Memory B cell (primary cell): ENCODE measurements at regions not wholly inside any gene's neighbourhood (a gene's known extent, or its start where the extent isn't known, plus 50 kb on each side); places are given as distances from the start of the nearest gene placed in this dataset.

Experiments used
- ATAC-seq: fragments of 150-1000 bp; cut with Tn5 transposase; 2 replicates; pipeline ENCODE4 v1.10.0; 2021; ENCODE audit warnings: low read depth, mild to moderate bottlenecking, moderate library complexity
- DNase-seq, 2 donors: peaks; one replicate each; pipeline ENCODE4 v3.0.0; 2022; ENCODE audit warnings: low spot score in 2 of 2
- H3K27ac Mint-ChIP-seq: one replicate; pipeline ENCODE4 v1.8.0; 2022; ENCODE audit warnings: mild to moderate bottlenecking, moderate library complexity, mixed read lengths
- H3K27me3 Mint-ChIP-seq: one replicate; pipeline ENCODE4 v1.8.0; 2022; ENCODE audit warnings: mixed read lengths
- H3K36me3 Mint-ChIP-seq: one replicate; pipeline ENCODE4 v1.8.0; 2022; ENCODE audit warnings: mild to moderate bottlenecking, mixed read lengths
- H3K4me1 Mint-ChIP-seq: one replicate; pipeline ENCODE4 v1.8.0; 2022; ENCODE audit warnings: mixed read lengths
- H3K4me3 Mint-ChIP-seq: one replicate; pipeline ENCODE4 v1.8.0; 2022; ENCODE audit warnings: mild to moderate bottlenecking, moderate library complexity, mixed read lengths
- H3K9me3 Mint-ChIP-seq: one replicate; pipeline ENCODE4 v1.8.0; 2022; ENCODE audit warnings: mixed read lengths

GRCh38 chr5:103369125-103370120 is 110.9 kb downstream of the MACIR start:
- Mint-ChIP-seq H3K27me3 (peaks cover 2% of the 10 kb centered on the region), H3K4me1 (no peaks in the 10 kb centered on the region), H3K36me3 (peaks cover 1% of the 10 kb centered on the region), H3K9me3 (peaks cover 7% of the 10 kb centered on the region), H3K4me3 (no peak overlapping the region), H3K27ac (no peak overlapping the region)
- ATAC-seq: no peak
- no peak for DNase-seq

DNA sequence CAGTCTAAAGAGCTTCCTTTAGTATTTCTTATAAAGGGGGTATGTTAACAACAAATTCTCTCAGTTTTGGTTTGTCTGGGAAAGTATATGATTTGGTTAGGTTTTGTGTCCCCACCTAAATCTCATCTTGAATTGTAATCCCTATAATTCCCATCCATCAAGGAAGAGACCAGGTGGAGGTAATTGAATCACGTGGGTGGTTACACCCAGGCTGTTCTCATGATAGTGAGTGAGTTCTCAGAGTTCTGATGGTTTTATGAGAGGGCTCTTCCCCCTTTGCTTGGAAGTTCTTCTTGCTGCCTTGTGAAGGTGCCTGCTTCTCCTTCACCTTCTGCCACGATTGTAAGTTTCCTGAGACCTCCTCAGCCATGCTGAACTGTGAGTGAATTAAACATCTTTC is 109.1 kb downstream of the MACIR start:
- Mint-ChIP-seq H3K36me3 (peaks cover 1% of the 10 kb centered on the region), H3K4me3 (no peak overlapping the region), H3K27me3 (peaks cover 2% of the 10 kb centered on the region), H3K27ac (no peak overlapping the region), H3K4me1 (no peaks in the 10 kb centered on the region), H3K9me3 (peaks cover 7% of the 10 kb centered on the region)
- DNase-seq: no peak
- no peak for ATAC-seq

DNA sequence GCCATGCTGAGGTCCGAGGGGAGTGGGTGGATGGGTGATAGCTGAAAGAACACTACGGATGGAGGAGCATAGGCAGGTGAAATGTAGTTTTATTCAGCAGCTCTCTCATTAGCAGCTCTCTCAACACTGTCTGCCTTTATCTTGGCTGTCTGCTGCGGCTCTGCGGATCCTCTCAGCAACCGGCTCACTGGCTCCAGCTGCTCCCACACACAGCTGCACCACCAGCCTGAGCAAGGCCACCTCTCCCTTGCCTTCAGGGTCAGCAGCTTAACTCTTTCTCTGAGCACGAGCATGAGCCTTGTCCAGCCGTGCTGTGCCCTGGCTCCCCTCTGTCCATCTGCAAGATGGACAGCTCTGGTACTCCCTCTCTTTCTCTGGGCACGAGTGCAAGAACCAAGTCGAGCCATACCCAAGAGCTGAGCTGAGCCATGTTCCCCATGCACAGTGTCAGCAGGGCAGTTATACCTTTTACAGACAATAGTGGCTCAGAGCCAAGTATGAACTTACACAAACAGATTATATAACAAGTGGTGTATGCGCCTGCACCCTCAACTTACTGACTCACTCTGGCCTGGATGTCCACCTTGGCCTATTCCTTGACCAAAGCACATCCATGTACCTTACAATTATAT is 108.5 kb downstream of the MACIR start:
- no peaks in the 10 kb centered on the region for H3K4me1 Mint-ChIP-seq
- H3K27me3 Mint-ChIP-seq: peaks cover 1% of the 10 kb centered on the region
- DNase-seq (no peak), ATAC-seq (no peak)
- H3K9me3 Mint-ChIP-seq: peaks cover 7% of the 10 kb centered on the region
- peaks cover 1% of the 10 kb centered on the region for H3K36me3 Mint-ChIP-seq
- H3K4me3 Mint-ChIP-seq: no peak overlapping the region
- H3K27ac Mint-ChIP-seq: no peak overlapping the region

DNA sequence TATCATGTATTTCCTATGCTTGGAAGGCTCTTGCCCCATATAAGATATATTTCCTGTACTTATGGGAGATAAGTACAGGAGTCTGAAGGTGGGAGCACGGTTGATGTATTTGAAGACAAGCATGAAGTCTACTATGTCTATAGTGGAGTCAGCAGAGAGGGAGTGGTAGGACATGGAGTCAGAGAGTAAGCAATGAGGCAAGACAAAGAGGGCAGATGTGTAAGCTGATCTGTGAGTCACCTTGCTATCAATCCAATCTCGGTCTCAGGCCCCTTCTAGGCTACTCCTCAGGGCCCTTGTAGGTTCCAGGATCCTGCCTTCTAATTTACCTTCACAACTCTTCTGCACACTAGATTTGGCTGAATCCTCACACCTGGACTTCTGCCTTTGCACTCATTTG is 105.5 kb downstream of the MACIR start:
- H3K9me3 Mint-ChIP-seq: peaks cover 5% of the 10 kb centered on the region
- no peak overlapping the region for H3K27ac Mint-ChIP-seq
- DNase-seq (no peak), ATAC-seq (no peak)
- H3K36me3 Mint-ChIP-seq: no peaks in the 10 kb centered on the region
- H3K4me3 Mint-ChIP-seq: no peak overlapping the region
- peaks cover 1% of the 10 kb centered on the region for H3K27me3 Mint-ChIP-seq
- H3K4me1 Mint-ChIP-seq: no peaks in the 10 kb centered on the region

DNA sequence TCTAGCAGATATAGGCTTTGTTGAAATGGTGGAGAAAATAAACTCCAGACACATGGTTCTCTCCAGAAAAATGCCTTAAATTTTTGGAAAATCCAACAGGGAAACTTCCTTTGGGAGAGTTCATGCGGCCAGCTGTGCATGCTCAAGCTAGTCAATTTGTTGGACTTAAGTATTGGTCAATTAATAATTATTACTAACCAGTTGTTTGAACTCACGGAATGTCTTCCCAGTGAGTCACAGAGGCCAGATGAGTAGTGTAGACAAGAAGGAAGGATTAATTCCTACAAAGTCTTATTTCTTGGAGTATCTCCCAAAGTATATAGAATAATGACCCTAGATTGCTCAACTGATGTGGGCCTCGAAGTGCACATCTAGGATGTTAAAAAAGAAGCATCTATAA is 103.6 kb downstream of the MACIR start:
- H3K9me3 Mint-ChIP-seq: no peaks in the 10 kb centered on the region
- no peaks in the 10 kb centered on the region for H3K4me1 Mint-ChIP-seq
- ATAC-seq (no peak), DNase-seq (no peak)
- H3K27me3 Mint-ChIP-seq: no peaks in the 10 kb centered on the region
- no peak overlapping the region for H3K27ac Mint-ChIP-seq
- H3K36me3 Mint-ChIP-seq: no peaks in the 10 kb centered on the region
- H3K4me3 Mint-ChIP-seq: no peak overlapping the region

- no peak overlapping the region for H3K4me3 Mint-ChIP-seq
- H3K27me3 Mint-ChIP-seq: no peaks in the 10 kb centered on the region
- H3K4me1 Mint-ChIP-seq: no peaks in the 10 kb centered on the region
- ATAC-seq (no peak), DNase-seq (no peak)
- H3K36me3 Mint-ChIP-seq: no peaks in the 10 kb centered on the region
- H3K9me3 Mint-ChIP-seq: no peaks in the 10 kb centered on the region
- no peak overlapping the region for H3K27ac Mint-ChIP-seq
Measured at GRCh38 chr5:103360475-103360874, 101.9 kb downstream of the MACIR start.

DNA sequence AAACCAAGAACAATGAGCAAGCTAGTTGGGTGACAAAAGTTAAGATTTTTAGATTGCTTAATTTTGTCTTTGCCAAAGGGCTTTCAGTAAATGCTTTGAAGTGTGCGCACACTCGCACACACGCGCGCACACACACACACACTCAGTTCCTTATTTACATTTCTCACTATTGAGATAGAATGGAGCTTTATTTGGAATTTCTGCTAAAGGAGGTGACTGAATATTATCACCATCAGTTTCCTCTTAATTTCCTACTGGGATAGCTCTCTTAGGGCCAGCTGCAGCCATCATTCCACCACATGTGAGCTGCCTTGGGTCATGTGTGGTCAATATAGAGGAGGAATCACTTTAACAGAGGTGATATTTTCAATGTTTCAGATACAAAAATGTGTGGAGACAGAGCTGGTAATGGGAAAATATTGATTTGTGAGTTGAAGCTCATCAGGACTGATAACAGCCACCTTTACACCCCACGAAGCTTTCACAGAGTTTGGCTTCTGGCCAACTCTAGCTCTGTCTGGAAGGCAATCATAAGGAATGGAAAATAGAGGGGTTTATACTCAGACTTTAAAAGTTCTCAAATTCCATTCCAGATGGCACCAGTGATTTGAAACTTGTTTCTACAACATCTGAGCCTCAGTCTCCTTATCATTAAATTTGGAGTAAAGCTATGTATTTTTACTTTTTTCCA is 99.9 kb downstream of the MACIR start:
- no peak overlapping the region for H3K27ac Mint-ChIP-seq
- no peaks in the 10 kb centered on the region for H3K4me1 Mint-ChIP-seq
- peaks cover 2% of the 10 kb centered on the region for H3K27me3 Mint-ChIP-seq
- ATAC-seq (no peak), DNase-seq (no peak)
- no peak overlapping the region for H3K4me3 Mint-ChIP-seq
- no peaks in the 10 kb centered on the region for H3K36me3 Mint-ChIP-seq
- H3K9me3 Mint-ChIP-seq: no peaks in the 10 kb centered on the region

DNA sequence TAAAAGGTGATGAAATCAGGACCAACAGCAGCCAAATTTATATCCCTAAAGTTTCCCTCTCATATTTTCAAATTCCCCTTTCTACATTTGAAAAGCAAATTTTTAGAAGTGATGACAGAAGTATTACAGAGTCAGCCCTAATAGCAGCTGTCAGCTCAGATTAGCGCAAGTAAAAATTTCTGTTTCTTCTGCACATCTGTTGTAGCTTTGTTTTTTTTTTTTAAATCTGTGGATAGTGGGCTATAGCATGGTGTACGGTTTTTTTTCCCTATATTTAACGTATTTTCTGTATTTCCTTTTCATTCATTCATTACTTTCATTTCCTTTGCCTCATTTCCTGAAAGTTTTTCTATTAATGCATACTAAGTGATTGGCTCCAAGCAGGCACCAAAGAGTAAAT is 99.1 kb downstream of the MACIR start:
- H3K27ac Mint-ChIP-seq: no peak overlapping the region
- DNase-seq (no peak), ATAC-seq (no peak)
- no peaks in the 10 kb centered on the region for H3K4me1 Mint-ChIP-seq
- H3K9me3 Mint-ChIP-seq: no peaks in the 10 kb centered on the region
- peaks cover 2% of the 10 kb centered on the region for H3K27me3 Mint-ChIP-seq
- no peak overlapping the region for H3K4me3 Mint-ChIP-seq
- no peaks in the 10 kb centered on the region for H3K36me3 Mint-ChIP-seq

- DNase-seq (no peak), ATAC-seq (no peak)
- Mint-ChIP-seq H3K27ac (no peak overlapping the region), H3K4me3 (no peak overlapping the region), H3K4me1 (no peaks in the 10 kb centered on the region), H3K9me3 (no peaks in the 10 kb centered on the region), H3K36me3 (no peaks in the 10 kb centered on the region), H3K27me3 (peaks cover 4% of the 10 kb centered on the region)
Measured at GRCh38 chr5:103356350-103357091, 98.0 kb downstream of the MACIR start.

DNA sequence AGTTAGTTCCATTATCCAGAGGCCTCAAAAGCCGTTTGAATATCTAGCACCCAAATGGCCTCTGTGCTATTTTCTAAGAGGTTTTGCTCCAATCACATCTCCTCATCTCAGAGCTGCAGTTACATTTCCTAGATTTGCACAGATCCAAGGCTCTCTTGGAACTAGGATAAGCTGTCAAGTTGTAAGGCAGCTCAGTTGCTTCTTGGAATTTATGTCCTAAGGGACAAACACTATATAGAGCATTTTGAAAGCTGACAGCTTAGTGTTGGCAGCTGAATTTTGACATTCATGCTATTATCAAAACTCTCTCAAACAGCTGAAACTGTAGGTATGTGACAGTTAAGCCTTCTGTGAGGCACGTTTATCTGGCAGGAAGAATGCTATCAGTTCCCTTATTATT is 97.0 kb downstream of the MACIR start:
- Mint-ChIP-seq H3K36me3 (no peaks in the 10 kb centered on the region), H3K4me3 (no peak overlapping the region), H3K27me3 (peaks cover 6% of the 10 kb centered on the region), H3K27ac (no peak overlapping the region), H3K4me1 (no peaks in the 10 kb centered on the region), H3K9me3 (no peaks in the 10 kb centered on the region)
- ATAC-seq (no peak), DNase-seq (no peak)

GRCh38 chr5:103354446-103354845 is 95.9 kb downstream of the MACIR start:
- Mint-ChIP-seq H3K27ac (no peak overlapping the region), H3K9me3 (no peaks in the 10 kb centered on the region), H3K27me3 (peaks cover 6% of the 10 kb centered on the region), H3K4me3 (no peak overlapping the region), H3K4me1 (no peaks in the 10 kb centered on the region), H3K36me3 (no peaks in the 10 kb centered on the region)
- no peak for DNase-seq
- ATAC-seq: no peak

DNA sequence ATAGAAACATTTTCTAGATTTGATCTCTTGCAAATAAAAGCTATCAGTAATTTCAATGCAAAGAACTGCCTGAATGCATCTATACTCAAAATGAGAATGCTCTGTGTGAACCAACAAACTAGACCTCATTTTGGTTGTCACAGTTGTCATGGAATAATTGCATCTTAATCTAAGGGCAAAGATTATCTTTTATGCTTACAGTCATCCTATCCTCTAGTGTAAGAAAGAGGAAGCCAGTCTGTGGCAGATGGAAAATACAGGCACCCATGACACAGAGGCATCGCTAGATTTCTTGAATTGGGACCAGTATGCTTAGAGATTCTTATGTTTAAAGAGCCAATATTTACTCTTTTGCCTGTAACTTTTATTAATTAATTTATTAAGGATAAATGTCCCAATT is 95.0 kb downstream of the MACIR start:
- Mint-ChIP-seq H3K9me3 (no peaks in the 10 kb centered on the region), H3K36me3 (no peaks in the 10 kb centered on the region), H3K27me3 (peaks cover 6% of the 10 kb centered on the region), H3K4me3 (no peak overlapping the region), H3K4me1 (no peaks in the 10 kb centered on the region), H3K27ac (no peak overlapping the region)
- DNase-seq (no peak), ATAC-seq (no peak)

DNA sequence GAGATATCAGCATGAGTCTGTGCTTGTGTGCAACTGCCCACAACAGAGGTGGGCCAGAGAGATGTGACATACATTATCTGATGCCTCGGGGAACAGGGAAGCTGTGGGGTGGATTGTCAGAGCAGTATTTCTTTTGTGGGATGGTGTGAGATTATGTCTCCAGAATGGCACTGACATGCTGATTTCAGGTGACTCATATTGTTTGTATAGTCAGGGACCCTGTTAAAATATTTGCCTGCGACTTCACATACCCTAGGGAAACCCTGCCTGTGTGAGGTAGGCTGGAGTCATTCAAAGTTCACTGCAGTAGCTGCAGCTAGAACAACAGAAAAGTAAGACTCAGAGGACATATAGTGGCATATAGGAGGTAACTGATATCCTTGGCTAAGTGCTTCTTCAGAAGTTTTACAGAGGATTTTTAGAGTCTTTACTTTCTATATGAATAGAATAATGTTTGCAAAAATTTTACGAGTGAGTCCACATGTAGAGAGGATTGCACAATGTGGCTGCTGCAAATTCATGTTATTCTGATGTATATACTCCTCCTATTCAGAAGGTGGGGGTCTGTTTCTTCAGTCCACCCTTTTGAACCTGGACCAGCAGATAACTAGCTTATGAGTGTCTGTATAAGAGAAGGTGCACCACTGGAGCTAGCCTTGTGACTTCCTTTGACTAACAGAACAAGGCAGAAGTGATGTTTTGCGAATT is 89.3 kb downstream of the MACIR start:
- DNase-seq: no peak
- no peaks in the 10 kb centered on the region for H3K4me1 Mint-ChIP-seq
- H3K27ac Mint-ChIP-seq: no peak overlapping the region
- no peaks in the 10 kb centered on the region for H3K36me3 Mint-ChIP-seq
- H3K4me3 Mint-ChIP-seq: no peak overlapping the region
- no peak for ATAC-seq
- peaks cover 4% of the 10 kb centered on the region for H3K27me3 Mint-ChIP-seq
- H3K9me3 Mint-ChIP-seq: no peaks in the 10 kb centered on the region
